COLO668 (cell line): ENCODE measurements at regions not wholly inside any gene's neighbourhood (a gene's known extent, or its start where the extent isn't known, plus 50 kb on each side); places are given as distances from the start of the nearest gene placed in this dataset.

Source experiments
- DNase-seq: peaks from one replicate; lab custom pipeline; 2025; ENCODE audit not compliant: unreplicated experiment; lab: John Stamatoyannopoulos, UW

DNA sequence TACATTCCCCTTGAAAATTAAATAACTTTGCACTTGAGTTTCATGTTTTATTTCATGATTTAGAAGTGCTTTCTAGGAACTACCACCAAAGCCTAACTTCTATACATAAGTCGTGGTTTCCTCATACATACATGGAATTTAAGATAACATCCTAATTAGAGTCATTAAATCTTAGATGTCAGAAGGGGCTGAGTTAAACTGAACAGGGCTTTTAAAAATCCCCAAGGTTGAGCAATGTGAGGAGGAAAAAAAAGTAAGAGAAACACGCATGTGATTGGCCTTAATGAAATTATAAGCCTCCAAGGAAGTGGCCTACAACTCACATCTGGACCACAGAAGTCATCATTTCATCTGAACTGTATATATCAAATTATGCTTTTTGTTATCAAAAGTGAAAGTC lies 303.1 kb upstream of the SEMA6D start:
- no peak for DNase-seq

DNA sequence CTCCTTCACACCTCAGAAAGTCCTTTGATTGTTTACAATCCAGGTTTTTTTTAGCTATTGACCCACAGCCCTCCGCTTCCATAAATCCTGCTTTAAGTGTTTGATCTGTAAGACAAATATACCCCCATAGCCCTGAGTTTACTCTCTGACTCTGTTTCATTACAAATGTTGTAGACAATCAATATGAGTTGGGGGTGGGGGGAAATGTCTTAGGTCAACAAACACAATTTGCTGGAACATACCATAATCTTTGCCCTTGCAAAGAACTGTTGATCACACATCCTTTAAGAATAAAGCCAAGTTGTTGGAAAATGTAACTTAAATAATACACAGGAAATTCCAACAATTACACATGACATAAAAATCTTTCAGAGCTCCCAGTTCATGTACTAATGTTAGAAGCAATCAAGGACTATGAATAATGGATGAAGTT lies 301.8 kb upstream of the SEMA6D start:
- DNase-seq, result peak; percentile 6

DNA sequence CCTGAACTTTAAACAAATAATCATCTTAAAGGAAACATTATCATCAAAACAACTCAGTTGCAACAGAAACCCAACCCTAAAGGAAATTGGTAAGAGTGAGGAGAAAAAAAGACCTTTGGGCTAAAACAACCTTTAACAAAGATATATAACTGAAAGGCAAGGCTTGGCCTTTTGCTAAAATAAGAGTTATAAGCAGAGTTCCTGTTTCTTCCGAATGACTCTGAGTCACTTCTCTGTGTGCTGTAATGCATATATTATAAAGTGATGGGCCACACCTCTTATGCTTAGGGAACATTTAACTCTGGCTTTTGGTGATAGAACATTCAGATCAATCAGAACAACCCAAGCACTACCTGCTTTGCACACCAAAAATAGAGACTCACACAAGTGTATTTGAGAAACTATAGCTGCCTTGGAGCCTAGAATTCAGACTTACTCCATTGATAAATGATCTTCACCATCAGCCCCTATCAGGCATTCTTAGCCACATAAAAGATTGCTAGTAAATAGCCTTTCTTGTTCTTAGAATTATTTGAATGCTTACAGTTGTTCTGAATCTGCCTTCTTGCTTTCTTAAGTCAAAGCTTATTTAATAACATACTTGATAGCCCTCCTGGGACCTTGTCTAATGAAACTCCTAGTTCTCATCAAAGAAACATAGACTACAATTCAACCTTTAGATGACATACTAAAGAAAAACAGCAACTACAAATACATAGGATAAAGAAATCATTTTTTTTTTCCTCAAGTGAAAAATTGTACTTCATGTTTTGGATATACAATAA lies 294.2 kb upstream of the SEMA6D start:
- no peak for DNase-seq

DNA sequence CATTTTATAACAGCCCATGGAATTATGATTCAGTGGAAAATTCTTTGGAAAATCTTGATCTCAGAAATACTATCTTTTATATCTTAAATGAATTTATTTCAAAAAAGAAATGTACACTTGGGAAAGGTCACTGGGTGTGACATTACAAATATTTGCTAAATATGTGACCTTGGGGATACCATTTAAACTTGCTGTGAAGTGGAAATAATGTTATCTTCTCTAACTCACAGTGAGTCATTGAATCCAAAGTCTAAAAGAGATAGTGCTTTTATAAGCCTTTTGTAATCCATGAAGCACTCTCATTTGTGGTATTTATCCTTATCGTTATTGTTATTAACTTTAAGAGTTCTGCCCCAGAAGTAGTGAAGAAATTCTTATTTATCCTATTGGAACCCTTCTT lies 289.8 kb upstream of the SEMA6D start:
- DNase-seq, result no peak

GRCh38 chr15:47429376-47429775 lies 287.9 kb upstream of the SEMA6D start:
- DNase-seq, result no peak

GRCh38 chr15:47431501-47431900 lies 285.8 kb upstream of the SEMA6D start:
- no peak for DNase-seq

GRCh38 chr15:47432826-47433225 lies 284.5 kb upstream of the SEMA6D start:
- no peak for DNase-seq

DNA sequence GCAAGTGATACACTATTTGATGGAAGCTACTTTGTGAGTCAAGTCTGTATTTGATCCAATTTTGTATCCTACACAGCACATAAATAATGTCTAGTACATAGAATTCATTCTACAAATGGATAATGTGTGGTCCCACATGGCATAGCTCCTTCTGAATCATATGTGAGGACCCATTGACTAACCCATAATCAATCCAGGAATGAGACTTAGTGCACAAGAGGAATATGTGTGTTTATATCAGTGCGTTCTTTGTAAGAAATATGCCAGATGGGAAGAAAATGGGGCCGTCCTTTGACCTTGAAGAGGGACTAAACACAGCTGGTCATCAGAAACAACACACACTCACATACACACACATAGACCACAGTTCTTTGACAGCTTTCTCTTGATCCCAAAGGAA lies 282.7 kb upstream of the SEMA6D start:
- DNase-seq, result no peak

DNA sequence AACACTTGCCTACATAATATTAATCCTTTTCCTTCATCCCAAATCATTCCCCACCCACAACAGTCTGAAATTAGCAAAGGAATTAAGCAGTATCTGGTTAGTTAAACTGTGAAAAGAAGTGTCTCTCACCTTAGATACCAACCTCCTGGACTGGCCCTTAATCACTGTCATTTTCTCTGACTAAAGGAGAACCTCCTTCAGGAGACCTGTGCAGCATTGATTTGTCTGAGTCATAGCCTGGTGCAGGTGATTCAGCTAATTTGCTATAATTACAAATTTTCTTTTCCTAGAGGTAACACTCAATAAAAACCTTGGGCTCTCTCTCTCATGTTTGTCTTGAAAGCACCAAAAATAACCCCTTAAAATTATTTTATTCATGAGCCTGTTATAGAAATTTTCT lies 279.8 kb upstream of the SEMA6D start:
- DNase-seq, result no peak

DNA sequence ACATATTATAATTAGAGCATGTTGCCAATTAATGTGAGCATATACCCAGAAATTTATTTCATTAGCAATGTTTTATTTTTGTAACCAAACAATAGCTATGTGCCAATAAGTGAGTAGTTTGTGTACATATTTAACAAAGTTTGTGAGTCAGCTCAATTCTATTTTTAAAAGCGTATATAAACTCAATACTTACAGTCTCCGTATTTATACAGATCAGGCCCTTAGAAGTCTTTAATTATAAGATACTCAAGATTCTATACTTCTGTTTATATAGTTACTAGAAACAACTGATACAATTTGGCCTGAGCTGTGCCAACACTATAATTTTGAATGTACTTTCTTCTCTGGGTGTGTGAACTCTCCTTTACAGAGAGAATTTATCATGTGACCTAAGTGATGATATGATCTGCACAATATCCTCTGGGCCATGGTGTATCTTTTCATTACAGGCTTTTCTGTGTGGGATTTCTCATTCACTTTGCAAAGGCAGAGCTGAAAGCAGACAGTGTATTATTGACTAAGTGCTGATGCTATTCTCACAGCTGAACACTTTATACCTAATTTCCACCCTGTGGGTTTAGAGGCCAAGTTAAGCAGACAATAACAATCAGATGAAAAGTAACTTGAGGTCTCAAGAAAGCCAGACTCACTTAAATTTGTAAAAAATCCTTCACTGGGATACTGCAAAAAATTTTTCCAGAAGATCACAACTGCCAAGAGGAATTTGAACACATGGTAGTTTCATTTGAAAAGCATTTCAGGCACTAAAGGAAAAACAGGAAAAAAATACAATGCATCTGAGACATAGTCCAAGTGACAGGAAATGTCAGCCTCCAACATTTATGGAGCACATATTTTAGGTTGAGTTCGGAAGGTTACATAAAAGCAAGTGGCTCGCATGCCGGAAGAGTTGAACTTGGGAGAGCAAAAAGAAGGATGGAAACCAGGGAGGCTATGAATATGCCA lies 277.9 kb upstream of the SEMA6D start:
- DNase-seq, result no peak

DNA sequence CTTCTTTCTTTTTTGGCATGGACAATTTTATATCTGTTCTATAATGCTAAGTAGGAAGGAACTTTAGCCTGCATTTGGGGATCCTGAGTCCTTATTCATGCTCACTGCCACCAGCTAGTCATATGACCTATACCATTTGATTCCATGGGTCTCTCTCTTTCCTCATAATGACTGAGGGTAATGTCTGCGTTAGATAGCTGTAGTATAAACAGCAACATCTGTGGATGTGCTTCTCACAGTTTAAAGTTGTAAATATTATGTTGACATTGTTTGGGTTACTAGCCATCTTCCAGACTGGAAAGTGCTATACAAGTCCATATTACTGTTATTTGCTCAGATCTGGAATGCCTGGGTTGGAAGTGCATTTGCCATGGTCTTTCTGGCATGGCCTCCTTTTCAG lies 274.9 kb upstream of the SEMA6D start:
- DNase-seq, result no peak

- no peak for DNase-seq
These were observed 273.5 kb upstream of the SEMA6D start for GRCh38 chr15:47443839-47444238.

DNA sequence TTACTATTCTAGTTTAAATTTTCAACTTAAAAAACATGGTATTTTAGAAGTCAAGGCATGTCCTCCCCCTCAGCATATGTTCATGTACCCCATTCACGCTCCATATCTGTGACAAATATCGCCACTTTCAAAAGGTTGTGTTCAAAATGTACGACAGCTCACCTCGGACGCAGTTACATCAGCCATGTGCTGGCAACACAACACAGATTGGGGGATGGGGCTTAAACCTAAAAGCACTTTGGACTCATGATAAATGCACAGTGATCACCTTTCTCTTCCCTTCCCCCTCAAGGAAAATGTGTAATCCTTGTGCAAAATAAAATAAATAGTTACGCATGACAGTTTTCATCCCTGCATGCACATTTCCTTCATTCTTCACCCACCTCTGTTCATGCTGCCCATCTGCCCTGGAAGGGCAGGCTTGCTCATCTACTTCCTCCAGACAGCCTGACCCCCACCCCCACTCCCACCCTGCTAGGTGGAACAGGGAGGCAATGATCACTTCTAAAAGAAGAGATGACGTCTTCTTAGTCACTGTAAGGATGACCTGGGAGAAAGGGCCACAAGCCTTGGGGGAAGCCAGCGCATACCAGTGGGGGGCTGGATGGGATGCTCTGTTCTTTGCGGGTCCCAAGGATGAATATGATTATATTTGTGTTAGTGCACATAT lies 271.4 kb upstream of the SEMA6D start:
- DNase-seq, result no peak

GRCh38 chr15:47460795-47461573 lies 256.3 kb upstream of the SEMA6D start:
- no peak for DNase-seq

DNA sequence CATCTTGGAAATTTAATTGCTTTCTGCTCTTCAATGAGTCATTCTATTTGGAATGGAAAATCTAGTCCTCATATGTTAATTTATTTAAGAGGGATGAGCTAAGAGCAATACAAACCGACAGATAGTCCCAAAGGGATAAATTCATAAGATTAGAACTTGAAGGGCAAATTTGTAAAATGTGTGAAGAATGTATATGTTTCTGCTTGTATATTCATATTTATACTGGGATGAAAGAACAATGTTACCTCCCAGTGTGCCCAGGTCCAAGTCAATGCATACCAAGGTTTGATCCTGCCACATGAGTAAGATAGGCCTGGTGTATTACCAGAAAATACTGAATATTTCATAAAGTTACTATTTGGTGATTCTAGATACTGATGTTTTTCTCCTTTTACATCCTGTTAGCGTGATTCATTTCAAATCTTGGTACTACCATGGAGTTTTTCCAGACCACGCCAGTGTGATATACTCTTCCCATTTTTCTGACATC lies 255.6 kb upstream of the SEMA6D start:
- DNase-seq, result no peak

GRCh38 chr15:47466357-47466756 lies 250.9 kb upstream of the SEMA6D start:
- no peak for DNase-seq

DNA sequence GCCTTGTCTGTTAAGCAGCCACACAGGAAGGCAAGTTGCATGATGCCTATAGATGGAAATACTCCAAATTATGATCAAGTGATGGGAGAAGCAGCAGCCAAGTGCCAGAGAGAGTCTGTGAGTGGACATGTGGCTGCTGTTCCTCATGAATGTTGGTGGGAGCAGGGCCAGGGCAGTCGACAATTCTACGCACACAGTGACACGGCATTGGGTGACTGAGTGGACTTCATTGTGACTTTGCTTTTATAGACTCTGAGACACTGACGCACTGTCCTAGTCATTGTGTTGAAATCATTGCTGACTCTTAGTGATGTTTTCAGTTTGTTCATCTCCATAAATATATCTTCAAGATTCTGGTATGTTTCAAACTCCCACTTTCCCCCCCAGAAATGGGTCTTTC lies 246.3 kb upstream of the SEMA6D start:
- DNase-seq, result no peak

- no peak for DNase-seq
These were observed 244.1 kb upstream of the SEMA6D start for GRCh38 chr15:47473106-47473725.

DNA sequence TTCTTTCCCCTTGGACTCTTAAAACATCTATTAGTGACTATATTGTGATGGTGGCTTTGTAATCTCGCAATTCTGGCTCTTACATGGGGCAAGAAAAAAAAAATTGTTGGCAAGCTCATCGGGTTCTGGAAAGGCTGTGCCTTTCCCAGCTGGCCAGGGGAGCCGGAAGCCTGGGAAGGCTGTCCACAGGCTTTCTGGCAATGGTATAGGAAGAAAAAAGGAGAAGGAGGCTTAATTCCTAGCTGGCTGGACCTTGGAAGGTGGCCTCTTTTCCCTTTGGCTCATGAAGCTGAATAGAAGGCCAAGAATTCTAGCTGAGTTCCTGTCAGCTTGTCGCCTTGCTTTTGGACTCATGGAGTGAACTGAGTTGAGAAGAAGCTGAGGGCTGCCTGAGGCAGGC lies 243.5 kb upstream of the SEMA6D start:
- no peak for DNase-seq

DNA sequence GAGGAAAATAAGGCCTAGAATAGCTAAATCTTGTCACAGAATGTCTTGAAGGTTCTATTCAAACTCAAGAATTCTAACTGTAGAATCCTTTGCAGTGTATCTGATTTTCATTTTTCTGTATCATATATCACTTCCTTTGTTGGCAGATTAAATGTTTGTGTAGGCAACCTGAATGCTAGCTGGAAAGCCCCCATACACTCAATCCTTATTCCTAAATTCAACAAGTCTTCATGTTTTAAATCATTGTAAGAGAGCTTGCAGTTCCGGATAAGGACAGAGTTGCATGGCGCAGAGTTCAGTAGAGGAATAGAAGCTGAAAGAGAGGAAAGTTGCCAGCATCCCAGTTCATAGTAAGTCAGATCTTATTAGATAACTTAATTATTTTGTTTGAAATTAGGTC lies 242.0 kb upstream of the SEMA6D start:
- DNase-seq, result no peak
